ENCODE measurements at regions not wholly inside any gene's neighbourhood (a gene's known extent, or its start where the extent isn't known, plus 50 kb on each side); places are given as distances from the start of the nearest gene placed in this dataset.

GRCh38 chr12:23108957-23109356, 484.0 kb downstream of the ETNK1 start:
- H3K27ac Mint-ChIP-seq, result no peak overlapping the region
- TF ChIP-seq CTCF (IDR thresholded peaks at IDR 0.05), result no peak
- H3K4me3 Mint-ChIP-seq, result no peak overlapping the region
- H3K27me3 Mint-ChIP-seq, result no peaks in the 10 kb centered on the region
- no peaks in the 10 kb centered on the region for H3K36me3 Mint-ChIP-seq (ENCODE audit: low read depth)
- no peaks in the 10 kb centered on the region for H3K9me3 Mint-ChIP-seq
- POLR2A ChIA-PET, result interaction anchor here (0.8 to 1.0 kb wide), 2 partner anchors 10 to 1034 kb away, joined by 4 read pairs; no protein-coding TSS in a partner anchor
- CTCF ChIA-PET, result no interaction called here
- H3K4me1 Mint-ChIP-seq (ENCODE audit: low read depth), result no peaks in the 10 kb centered on the region
- ATAC-seq (no peak), DNase-seq (no peak)
- intact Hi-C loops (cut with micrococcal nuclease), result no loop called here

- Mint-ChIP-seq H3K9me3 (no peaks in the 10 kb centered on the region), H3K4me3 (no peak overlapping the region), H3K27me3 (no peaks in the 10 kb centered on the region), H3K36me3 (ENCODE audit: low read depth) (no peaks in the 10 kb centered on the region), H3K27ac (no peak overlapping the region), H3K4me1 (ENCODE audit: low read depth) (no peaks in the 10 kb centered on the region)
- POLR2A ChIA-PET, result no interaction called here
- ATAC-seq, result no peak
- no peak for DNase-seq
- CTCF ChIA-PET, result no interaction called here
- intact Hi-C loops (cut with micrococcal nuclease), result no loop called here
- no peak for TF ChIP-seq CTCF (IDR thresholded peaks at IDR 0.05)
Measured at GRCh38 chr12:23113781-23114180, 488.8 kb downstream of the ETNK1 start.

- ChIA-PET POLR2A (no interaction called here), CTCF (no interaction called here)
- intact Hi-C loops (cut with micrococcal nuclease), result no loop called here
- Mint-ChIP-seq H3K9me3 (no peaks in the 10 kb centered on the region), H3K36me3 (ENCODE audit: low read depth) (no peaks in the 10 kb centered on the region), H3K4me1 (ENCODE audit: low read depth) (no peaks in the 10 kb centered on the region), H3K27me3 (no peaks in the 10 kb centered on the region), H3K4me3 (no peak overlapping the region), H3K27ac (no peak overlapping the region)
- no peak for DNase-seq
- no peak for TF ChIP-seq CTCF (IDR thresholded peaks at IDR 0.05)
- no peak for ATAC-seq
Measured at GRCh38 chr12:23115984-23116383, 491.0 kb downstream of the ETNK1 start.

- DNase-seq, result no peak
- Mint-ChIP-seq H3K4me3 (no peak overlapping the region), H3K9me3 (no peaks in the 10 kb centered on the region), H3K36me3 (ENCODE audit: low read depth) (no peaks in the 10 kb centered on the region), H3K27ac (no peak overlapping the region), H3K27me3 (no peaks in the 10 kb centered on the region), H3K4me1 (ENCODE audit: low read depth) (no peaks in the 10 kb centered on the region)
- no peak for TF ChIP-seq CTCF (IDR thresholded peaks at IDR 0.05)
- ChIA-PET POLR2A (interaction anchor here (0.6 kb wide), 1 partner anchor 114 kb away, joined by 3 read pairs; no protein-coding TSS in a partner anchor), CTCF (no interaction called here)
- intact Hi-C loops (cut with micrococcal nuclease), result no loop called here
- no peak for ATAC-seq
Measured at GRCh38 chr12:23126794-23127193, 501.8 kb downstream of the ETNK1 start.

- DNase-seq (no peak), ATAC-seq (no peak)
- POLR2A ChIA-PET, result no interaction called here
- no peaks in the 10 kb centered on the region for H3K4me1 Mint-ChIP-seq (ENCODE audit: low read depth)
- no peak overlapping the region for H3K4me3 Mint-ChIP-seq
- CTCF ChIA-PET, result interaction anchor here (1.4 to 1.7 kb wide), 2 partner anchors 8 to 11 kb away, joined by 5 to 6 read pairs; no protein-coding TSS in a partner anchor
- H3K36me3 Mint-ChIP-seq (ENCODE audit: low read depth), result no peaks in the 10 kb centered on the region
- no peak for TF ChIP-seq CTCF (IDR thresholded peaks at IDR 0.05)
- H3K27ac Mint-ChIP-seq, result no peak overlapping the region
- no peaks in the 10 kb centered on the region for H3K27me3 Mint-ChIP-seq
- intact Hi-C loops (cut with micrococcal nuclease), result no loop called here
- H3K9me3 Mint-ChIP-seq, result no peaks in the 10 kb centered on the region
Measured at GRCh38 chr12:23127701-23128100, 502.7 kb downstream of the ETNK1 start.
